Neuronal stem cell (in vitro differentiated cells): ENCODE measurements at regions not wholly inside any gene's neighbourhood (a gene's known extent, or its start where the extent isn't known, plus 50 kb on each side); places are given as distances from the start of the nearest gene placed in this dataset.
A peak's percentile ranks its signal among the peaks of the same experiment; 100 is the strongest.

Experiments
- DNase-seq: peaks from one replicate; pipeline ENCODE4 v3.0.0-alpha.2; 2013; ENCODE audit warnings: low spot score
- H2AFZ ChIP-seq: one replicate; pipeline ENCODE4 v1.6.1; 2013; ENCODE audit warnings: mild to moderate bottlenecking, low read length, inconsistent platforms
- H2AK5ac ChIP-seq: 2 replicates; pipeline ENCODE4 v1.6.1; 2013; ENCODE audit warnings: low read depth, mild to moderate bottlenecking, inconsistent platforms, low read length, moderate library complexity, mixed read lengths
- H2BK120ac ChIP-seq: 2 replicates; pipeline ENCODE4 v1.6.1; 2013; ENCODE audit warnings: low read depth, mild to moderate bottlenecking, inconsistent platforms, low read length, moderate library complexity, mixed read lengths
- H2BK12ac ChIP-seq: one replicate; pipeline ENCODE4 v1.6.1; 2013; ENCODE audit warnings: low read length, inconsistent platforms
- H2BK15ac ChIP-seq: 2 replicates; pipeline ENCODE4 v1.6.1; 2013; ENCODE audit warnings: mild to moderate bottlenecking, low read length, inconsistent platforms, mixed read lengths
- H2BK5ac ChIP-seq: one replicate; pipeline ENCODE4 v1.6.1; 2013; ENCODE audit warnings: inconsistent platforms, mild to moderate bottlenecking, low read length, moderate library complexity
- H3K14ac ChIP-seq: one replicate; pipeline ENCODE4 v1.6.1; 2013; ENCODE audit warnings: low read length, inconsistent platforms
- H3K18ac ChIP-seq: 2 replicates; pipeline ENCODE4 v1.6.1; 2013; ENCODE audit warnings: low read length, inconsistent platforms
- H3K23ac ChIP-seq: 2 replicates; pipeline ENCODE4 v1.6.1; 2013; ENCODE audit warnings: low read depth, mild to moderate bottlenecking, mixed read lengths, low read length, inconsistent platforms; ENCODE audit not compliant: poor library complexity
- H3K27ac ChIP-seq: replicated peaks from 3 replicates; pipeline ENCODE4 v1.5.1; 2013; ENCODE audit warnings: low read length, inconsistent platforms
- H3K27me3 ChIP-seq, 3 experiments: 2 replicates each; pipeline ENCODE4 v1.6.1; 2013; ENCODE audit warnings: low read length in 3 of 3, mild to moderate bottlenecking in 2 of 3, inconsistent platforms in 1 of 3, low read depth in 1 of 3, mixed read lengths in 1 of 3, moderate library complexity in 1 of 3; ENCODE audit not compliant: control insufficient read depth in 3 of 3, insufficient read depth in 3 of 3
- H3K36me3 ChIP-seq, 2 donors: replicated peaks in 1 of 2; 2 replicates each; pipeline ENCODE4 v1.6.1; 2013; ENCODE audit warnings: low read length in 2 of 2; ENCODE audit not compliant: control insufficient read depth in 2 of 2, insufficient read depth in 2 of 2
- H3K4ac ChIP-seq: 2 replicates; pipeline ENCODE4 v1.6.1; 2013; ENCODE audit warnings: inconsistent platforms, mild to moderate bottlenecking, low read length, moderate library complexity
- H3K4me1 ChIP-seq, 2 donors: 1 replicate in 1 of 2; 2 replicates in 1 of 2; pipeline ENCODE4 v1.6.1; 2013; ENCODE audit warnings: low read length in 2 of 2, low read depth in 1 of 2; ENCODE audit not compliant: control insufficient read depth in 2 of 2, insufficient read depth in 1 of 2
- H3K4me2 ChIP-seq: one replicate; pipeline ENCODE4 v1.6.1; 2013; ENCODE audit warnings: mild to moderate bottlenecking, low read length, inconsistent platforms; ENCODE audit not compliant: insufficient read depth, poor library complexity, severe bottlenecking
- H3K4me3 ChIP-seq, 2 donors: 2 replicates each; pipeline ENCODE4 v1.5.1; 2013; ENCODE audit warnings: low read length in 2 of 2, mild to moderate bottlenecking in 2 of 2, inconsistent platforms in 1 of 2, moderate library complexity in 1 of 2
- H3K79me1 ChIP-seq: one replicate; pipeline ENCODE4 v1.6.1; 2013; ENCODE audit warnings: low read depth, mild to moderate bottlenecking, inconsistent platforms, low read length, moderate library complexity
- H3K9ac ChIP-seq: one replicate; pipeline ENCODE4 v1.6.1; 2013; ENCODE audit warnings: mild to moderate bottlenecking, low read depth, low read length, inconsistent platforms; ENCODE audit not compliant: poor library complexity
- H3K9me3 ChIP-seq, 2 donors: replicated peaks in 1 of 2; 2 replicates each; pipeline versions ENCODE3 to v1.6.1; 2013; ENCODE audit warnings: low read length in 2 of 2, mild to moderate bottlenecking in 2 of 2, inconsistent platforms in 1 of 2, low read depth in 1 of 2, mixed read lengths in 1 of 2, moderate library complexity in 1 of 2; ENCODE audit not compliant: control insufficient read depth in 2 of 2, insufficient read depth in 1 of 2
- H4K8ac ChIP-seq: one replicate; pipeline ENCODE4 v1.6.1; 2013; ENCODE audit warnings: low read depth, mild to moderate bottlenecking, inconsistent platforms, low read length, moderate library complexity
- H4K91ac ChIP-seq: one replicate; pipeline ENCODE4 v1.6.1; 2013; ENCODE audit warnings: low read length, low read depth, mild to moderate bottlenecking, inconsistent platforms; ENCODE audit not compliant: poor library complexity
- WGBS, 2 donors: extraction: QIAGEN DNeasy Blood & Tissue Kit; methylation state at CpG; one replicate each; pipeline ENCODE4 v1.1.7; 2013; ENCODE audit warnings: missing lambda C conversion rate in 2 of 2, mixed read lengths in 1 of 2; ENCODE audit not compliant: insufficient read length in 2 of 2, insufficient replicate concordance in 1 of 2; ENCODE audit errors: extremely low coverage in 2 of 2; 5-methylcytosine and 5-hydroxymethylcytosine counted together

DNA sequence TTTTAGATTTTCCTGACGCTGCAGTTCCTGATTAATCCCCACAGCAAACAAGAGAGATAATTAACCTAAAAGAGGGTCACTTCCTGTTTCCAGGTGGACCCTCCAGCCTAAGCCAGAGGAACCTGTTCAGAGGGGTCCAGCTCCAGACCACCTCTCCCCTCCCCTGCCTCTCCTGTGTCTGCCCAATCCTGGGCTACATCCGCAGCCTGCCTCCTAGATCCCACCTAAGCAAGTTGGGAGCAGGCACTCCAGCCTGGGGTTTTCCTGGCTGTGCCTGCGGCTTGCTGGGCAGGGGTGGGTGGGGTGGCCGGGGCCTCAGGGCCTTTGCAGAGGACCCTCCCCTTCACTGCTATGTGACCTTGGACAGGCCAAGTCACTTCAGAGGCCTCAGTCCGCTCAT lies 178.6 kb upstream of the LINGO1 start:
- Histone ChIP-seq H2BK120ac (no peak overlapping the region), H2BK15ac (no peak overlapping the region), H2BK12ac (no peak overlapping the region), H4K91ac (no peak overlapping the region), H2AK5ac (no peak overlapping the region), H3K14ac (no peak overlapping the region), H3K27me3 (peaks cover 0 to 60% (median 0%) of the 10 kb centered on the region in 3 experiments), H3K18ac (no peak overlapping the region), H3K23ac (no peak overlapping the region), H3K27ac (no peak overlapping the region), H2AFZ (no peak overlapping the region), H3K4ac (no peak overlapping the region), H3K9ac (no peak overlapping the region), H3K4me2 (no peak overlapping the region), H3K79me1 (no peaks in the 10 kb centered on the region), H3K4me1 (peaks cover 4 to 20% of the 10 kb centered on the region in 2 donors), H4K8ac (no peak overlapping the region), H3K4me3 (no peak overlapping the region), H3K36me3 (no peaks in the 10 kb centered on the region), H3K9me3 (no peaks in the 10 kb centered on the region), H2BK5ac (no peak overlapping the region)
- WGBS, 2 donors, result no CpG with 5 or more reads among the region's 5 CpGs
- no peak for DNase-seq

- Histone ChIP-seq H2BK15ac (peak overlapping the region; percentile 84), H3K79me1 (no peaks in the 10 kb centered on the region), H3K9me3 (no peaks in the 10 kb centered on the region), H2BK5ac (no peak overlapping the region), H3K14ac (peak overlapping the region; percentile 56), H3K36me3 (no peaks in the 10 kb centered on the region), H2AFZ (no peak overlapping the region), H3K27ac (no peak overlapping the region), H4K8ac (no peak overlapping the region), H3K9ac (peak overlapping the region; percentile 54), H2AK5ac (peak overlapping the region; percentile 33), H3K27me3 (peaks cover 0 to 59% (median 0%) of the 10 kb centered on the region in 3 experiments), H3K23ac (peak overlapping the region; percentile 53), H4K91ac (no peak overlapping the region), H2BK12ac (no peak overlapping the region), H3K4ac (no peak overlapping the region), H3K4me3 (no peak overlapping the region), H3K4me1 (peaks cover 4 to 20% of the 10 kb centered on the region in 2 donors), H3K18ac (peak overlapping the region; percentile 73), H2BK120ac (no peak overlapping the region), H3K4me2 (no peak overlapping the region)
- DNase-seq, result no peak
- WGBS, 2 donors, result no CpG with 5 or more reads among the region's 6 CpGs
These were observed 177.4 kb upstream of the LINGO1 start for GRCh38 chr15:77810130-77810571.

DNA sequence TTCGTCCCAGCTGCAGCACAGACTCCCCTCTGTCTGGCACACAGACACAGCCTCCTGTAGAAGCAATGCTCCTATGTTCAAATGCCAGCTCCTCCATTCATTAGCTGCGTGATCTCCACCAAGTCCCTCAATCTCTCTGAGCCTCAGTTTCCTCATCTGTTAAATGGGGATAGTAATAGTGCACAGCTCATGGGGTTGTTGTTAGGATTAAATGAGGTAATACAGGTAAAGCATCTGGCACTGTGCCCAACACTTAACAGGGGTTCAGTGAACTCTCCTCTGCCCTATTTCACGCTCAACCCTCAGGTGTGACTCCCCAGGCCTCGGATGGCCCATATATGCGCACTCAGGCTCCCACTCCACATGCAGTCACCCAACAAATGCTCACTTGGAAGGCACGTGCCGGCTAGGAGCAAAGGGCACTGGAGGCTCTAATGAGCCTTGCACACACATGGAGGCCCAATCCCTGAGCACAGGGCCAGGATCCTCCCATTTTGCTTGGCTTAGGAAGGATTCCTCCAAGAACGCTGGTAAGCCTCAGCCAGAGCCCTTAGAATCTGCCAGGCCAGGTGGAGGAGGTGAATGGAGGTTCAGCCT lies 176.0 kb upstream of the LINGO1 start:
- Histone ChIP-seq H4K91ac (no peak overlapping the region), H3K9me3 (no peaks in the 10 kb centered on the region), H2BK15ac (no peak overlapping the region), H2BK12ac (no peak overlapping the region), H3K4me3 (no peak overlapping the region), H3K18ac (peak overlapping the region; percentile 11), H3K14ac (no peak overlapping the region), H3K4me2 (no peak overlapping the region), H3K27me3 (peaks cover 0 to 52% (median 0%) of the 10 kb centered on the region in 3 experiments), H3K4ac (no peak overlapping the region), H2AFZ (no peak overlapping the region), H3K36me3 (no peaks in the 10 kb centered on the region), H3K4me1 (peaks cover 4 to 23% of the 10 kb centered on the region in 2 donors), H2AK5ac (peak overlapping the region; percentile 2), H2BK120ac (peak overlapping the region; percentile 7), H3K23ac (no peak overlapping the region), H3K9ac (no peak overlapping the region), H3K79me1 (no peaks in the 10 kb centered on the region), H2BK5ac (no peak overlapping the region), H4K8ac (no peak overlapping the region), H3K27ac (no peak overlapping the region)
- WGBS, 2 donors, result no CpG with 5 or more reads among the region's 8 CpGs
- no peak for DNase-seq

- peak overlapping the region; percentile 2 for H2AK5ac ChIP-seq
- H3K4me2 ChIP-seq, result no peak overlapping the region
- no peak overlapping the region for H3K18ac ChIP-seq
- H3K9me3 ChIP-seq, result no peaks in the 10 kb centered on the region
- H3K36me3 ChIP-seq, result no peaks in the 10 kb centered on the region
- H2BK12ac ChIP-seq, result no peak overlapping the region
- H3K4me3 ChIP-seq, result peak overlapping the region in 1 of 2 donors; percentile 39
- peaks cover 0 to 52% (median 0%) of the 10 kb centered on the region in 3 experiments for H3K27me3 ChIP-seq
- DNase-seq, result no peak
- H2BK15ac ChIP-seq, result no peak overlapping the region
- H3K4ac ChIP-seq, result no peak overlapping the region
- H3K27ac ChIP-seq, result no peak overlapping the region
- no peak overlapping the region for H2BK5ac ChIP-seq
- peaks cover 4 to 24% of the 10 kb centered on the region in 2 donors for H3K4me1 ChIP-seq
- H4K8ac ChIP-seq, result no peak overlapping the region
- WGBS, 2 donors, result no CpG with 5 or more reads among the region's 7 CpGs
- no peak overlapping the region for H3K9ac ChIP-seq
- no peaks in the 10 kb centered on the region for H3K79me1 ChIP-seq
- no peak overlapping the region for H3K14ac ChIP-seq
- H2BK120ac ChIP-seq, result no peak overlapping the region
- H2AFZ ChIP-seq, result no peak overlapping the region
- no peak overlapping the region for H4K91ac ChIP-seq
- no peak overlapping the region for H3K23ac ChIP-seq
These were observed 175.4 kb upstream of the LINGO1 start for GRCh38 chr15:77808075-77808474.
